HepG2 (cell line): ENCODE measurements at regions not wholly inside any gene's neighbourhood (a gene's known extent, or its start where the extent isn't known, plus 50 kb on each side); places are given as distances from the start of the nearest gene placed in this dataset.

Source experiments
- CHD4 ChIP-seq: fragments of 200-600 bp; sonication (generic); IDR thresholded peaks from 2 replicates; pipeline ENCODE4 v1.7.0; 2017; ENCODE audit warnings: mild to moderate bottlenecking, low read length, borderline replicate concordance
- GABPA ChIP-seq, 2 experiments: IDR thresholded peaks; 2 replicates each; pipeline ENCODE4 v1.6.1; 2011 to 2016; ENCODE audit warnings: low read depth in 2 of 2, low read length in 1 of 2, missing biosample characterization in 1 of 2, missing genetic modification characterization in 1 of 2
- POGZ ChIP-seq: sonication (generic); formaldehyde crosslinking; IDR thresholded peaks from 2 replicates; pipeline ENCODE4 v1.4.0; 2020; ENCODE audit warnings: mild to moderate bottlenecking, missing genetic modification reagents
- SMC3 ChIP-seq: IDR thresholded peaks from 2 replicates; pipeline ENCODE4 v1.6.1; 2011; ENCODE audit warnings: low read length, improper control_type of control experiment
- TAF1 ChIP-seq: sonication (generic); formaldehyde crosslinking; IDR thresholded peaks from 2 replicates; pipeline ENCODE4 v1.4.0; 2020; ENCODE audit warnings: missing genetic modification reagents
- ZFP36 ChIP-seq: fragments of 150-350 bp; IDR thresholded peaks from 2 replicates; pipeline ENCODE4 v1.6.1; 2018; ENCODE audit warnings: borderline replicate concordance, low read length, low read depth; ENCODE audit not compliant: partially characterized antibody
- ZNF124 ChIP-seq: sonication (generic); formaldehyde crosslinking; IDR thresholded peaks from 2 replicates; pipeline ENCODE4 v1.4.0; 2020; ENCODE audit warnings: missing genetic modification reagents
- TF ChIP-seq, protein P1 (sequence below): sonication (generic); formaldehyde crosslinking; IDR thresholded peaks from 2 replicates; pipeline ENCODE4 v1.5.0; 2020; ENCODE audit warnings: mild to moderate bottlenecking, missing genetic modification reagents, moderate library complexity
- TF ChIP-seq, protein P2 (sequence below), 2 experiments: sonication (generic) in 1 of 2; formaldehyde crosslinking in 1 of 2; IDR thresholded peaks; 2 replicates each; pipeline versions ENCODE4 v1.5.1 to v1.6.1; 2011 to 2020; ENCODE audit warnings: borderline replicate concordance in 1 of 2, low read depth in 1 of 2, low read length in 1 of 2, mild to moderate bottlenecking in 1 of 2, missing genetic modification reagents in 1 of 2, moderate library complexity in 1 of 2

DNA sequence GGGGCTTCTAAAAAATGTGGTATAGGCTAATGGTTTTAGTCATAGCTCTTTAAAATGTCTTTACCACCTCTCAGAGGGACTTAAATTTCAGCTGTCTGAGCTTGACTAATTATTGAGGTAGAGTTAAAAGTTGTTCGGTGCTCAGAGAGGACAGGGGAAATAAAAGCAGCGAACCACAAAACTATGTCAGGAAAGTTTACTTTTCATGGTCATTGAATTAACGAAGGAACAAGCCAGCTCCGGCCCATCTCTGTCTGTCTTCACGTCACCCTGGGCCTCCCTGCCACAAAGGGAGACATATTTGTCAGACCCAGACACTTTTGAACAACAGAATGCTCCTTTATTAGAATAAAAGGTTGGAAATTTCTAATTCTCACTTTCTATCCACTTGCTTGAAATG, 98.8 kb upstream of the EFNA5 start:
- TF ChIP-seq, protein P1, sequence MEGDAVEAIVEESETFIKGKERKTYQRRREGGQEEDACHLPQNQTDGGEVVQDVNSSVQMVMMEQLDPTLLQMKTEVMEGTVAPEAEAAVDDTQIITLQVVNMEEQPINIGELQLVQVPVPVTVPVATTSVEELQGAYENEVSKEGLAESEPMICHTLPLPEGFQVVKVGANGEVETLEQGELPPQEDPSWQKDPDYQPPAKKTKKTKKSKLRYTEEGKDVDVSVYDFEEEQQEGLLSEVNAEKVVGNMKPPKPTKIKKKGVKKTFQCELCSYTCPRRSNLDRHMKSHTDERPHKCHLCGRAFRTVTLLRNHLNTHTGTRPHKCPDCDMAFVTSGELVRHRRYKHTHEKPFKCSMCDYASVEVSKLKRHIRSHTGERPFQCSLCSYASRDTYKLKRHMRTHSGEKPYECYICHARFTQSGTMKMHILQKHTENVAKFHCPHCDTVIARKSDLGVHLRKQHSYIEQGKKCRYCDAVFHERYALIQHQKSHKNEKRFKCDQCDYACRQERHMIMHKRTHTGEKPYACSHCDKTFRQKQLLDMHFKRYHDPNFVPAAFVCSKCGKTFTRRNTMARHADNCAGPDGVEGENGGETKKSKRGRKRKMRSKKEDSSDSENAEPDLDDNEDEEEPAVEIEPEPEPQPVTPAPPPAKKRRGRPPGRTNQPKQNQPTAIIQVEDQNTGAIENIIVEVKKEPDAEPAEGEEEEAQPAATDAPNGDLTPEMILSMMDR (CRISPR knock-in tag), result no peak
- TF ChIP-seq TAF1 (CRISPR knock-in tag) (no peak), ZNF124 (CRISPR knock-in tag) (no peak), SMC3 (no peak), POGZ (CRISPR knock-in tag) (no peak), GABPA (IDR thresholded peaks at IDR 0.05; ENCODE audit: low read depth, low read length) (no peak), GABPA (CRISPR knock-in tag; IDR thresholded peaks at IDR 0.05; ENCODE audit: low read depth) (no peak), ZFP36 (no peak), CHD4 (no peak)
- TF ChIP-seq, protein P2, sequence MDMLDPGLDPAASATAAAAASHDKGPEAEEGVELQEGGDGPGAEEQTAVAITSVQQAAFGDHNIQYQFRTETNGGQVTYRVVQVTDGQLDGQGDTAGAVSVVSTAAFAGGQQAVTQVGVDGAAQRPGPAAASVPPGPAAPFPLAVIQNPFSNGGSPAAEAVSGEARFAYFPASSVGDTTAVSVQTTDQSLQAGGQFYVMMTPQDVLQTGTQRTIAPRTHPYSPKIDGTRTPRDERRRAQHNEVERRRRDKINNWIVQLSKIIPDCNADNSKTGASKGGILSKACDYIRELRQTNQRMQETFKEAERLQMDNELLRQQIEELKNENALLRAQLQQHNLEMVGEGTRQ (IDR thresholded peaks at IDR 0.05; ENCODE audit: low read depth, low read length), result no peak
- TF ChIP-seq, protein P2 (CRISPR knock-in tag; IDR thresholded peaks at IDR 0.05; ENCODE audit: borderline replicate concordance), result no peak
